ENCODE measurements at regions not wholly inside any gene's neighbourhood (a gene's known extent, or its start where the extent isn't known, plus 50 kb on each side); places are given as distances from the start of the nearest gene placed in this dataset.

- no peak for DNase-seq (ENCODE audit: low read depth)
These were observed 86.0 kb upstream of the ZNF32 start for GRCh38 chr10:43734716-43735115.

GRCh38 chr10:43731486-43731885 lies 82.8 kb upstream of the ZNF32 start:
- DNase-seq (ENCODE audit: low read depth), result no peak

- DNase-seq (ENCODE audit: low read depth), result no peak
These were observed 79.7 kb upstream of the ZNF32 start for GRCh38 chr10:43728425-43728824.

GRCh38 chr10:43727935-43728334 lies 79.3 kb upstream of the ZNF32 start:
- no peak for DNase-seq (ENCODE audit: low read depth)

GRCh38 chr10:43715334-43715733 lies 66.7 kb upstream of the ZNF32 start:
- no peak for DNase-seq (ENCODE audit: low read depth)

GRCh38 chr10:43712821-43713584 lies 64.3 kb upstream of the ZNF32 start:
- DNase-seq (ENCODE audit: low read depth), result no peak

GRCh38 chr10:43710772-43711471 lies 62.2 kb upstream of the ZNF32 start:
- no peak for DNase-seq (ENCODE audit: low read depth)

GRCh38 chr10:43708262-43708661 lies 59.6 kb upstream of the ZNF32 start:
- no peak for DNase-seq (ENCODE audit: low read depth)

GRCh38 chr10:43707770-43708169 lies 59.1 kb upstream of the ZNF32 start:
- no peak for DNase-seq (ENCODE audit: low read depth)

GRCh38 chr10:43706166-43706565 lies 57.5 kb upstream of the ZNF32 start:
- no peak for DNase-seq (ENCODE audit: low read depth)

GRCh38 chr10:43703286-43703685 lies 54.6 kb upstream of the ZNF32 start:
- DNase-seq (ENCODE audit: low read depth), result no peak

GRCh38 chr10:43702936-43703281 lies 54.2 kb upstream of the ZNF32 start:
- no peak for DNase-seq (ENCODE audit: low read depth)

GRCh38 chr10:43702213-43702935 lies 53.7 kb upstream of the ZNF32 start:
- no peak for DNase-seq (ENCODE audit: low read depth)

- no peak for DNase-seq (ENCODE audit: low read depth)
These were observed 52.6 kb upstream of the ZNF32 start for GRCh38 chr10:43701295-43701694.

GRCh38 chr10:43700306-43700705 lies 51.6 kb upstream of the ZNF32 start:
- no peak for DNase-seq (ENCODE audit: low read depth)

- no peak for DNase-seq (ENCODE audit: low read depth)
These were observed 50.8 kb upstream of the ZNF32 start for GRCh38 chr10:43699516-43699915.

Data from stimulated activated CD8-positive, alpha-beta memory T cell treated with anti-CD3 and anti-CD28 coated beads, Interleukin-7, amount 100 ng/mL, for 24 hours (primary cell).